ENCODE measurements at regions not wholly inside any gene's neighbourhood (a gene's known extent, or its start where the extent isn't known, plus 50 kb on each side); places are given as distances from the start of the nearest gene placed in this dataset.
"Not testable (repeated sequence)": the region's sequence is repeated elsewhere in the genome, so short reads cannot be mapped to it uniquely, and the experiment has no call there.

DNA sequence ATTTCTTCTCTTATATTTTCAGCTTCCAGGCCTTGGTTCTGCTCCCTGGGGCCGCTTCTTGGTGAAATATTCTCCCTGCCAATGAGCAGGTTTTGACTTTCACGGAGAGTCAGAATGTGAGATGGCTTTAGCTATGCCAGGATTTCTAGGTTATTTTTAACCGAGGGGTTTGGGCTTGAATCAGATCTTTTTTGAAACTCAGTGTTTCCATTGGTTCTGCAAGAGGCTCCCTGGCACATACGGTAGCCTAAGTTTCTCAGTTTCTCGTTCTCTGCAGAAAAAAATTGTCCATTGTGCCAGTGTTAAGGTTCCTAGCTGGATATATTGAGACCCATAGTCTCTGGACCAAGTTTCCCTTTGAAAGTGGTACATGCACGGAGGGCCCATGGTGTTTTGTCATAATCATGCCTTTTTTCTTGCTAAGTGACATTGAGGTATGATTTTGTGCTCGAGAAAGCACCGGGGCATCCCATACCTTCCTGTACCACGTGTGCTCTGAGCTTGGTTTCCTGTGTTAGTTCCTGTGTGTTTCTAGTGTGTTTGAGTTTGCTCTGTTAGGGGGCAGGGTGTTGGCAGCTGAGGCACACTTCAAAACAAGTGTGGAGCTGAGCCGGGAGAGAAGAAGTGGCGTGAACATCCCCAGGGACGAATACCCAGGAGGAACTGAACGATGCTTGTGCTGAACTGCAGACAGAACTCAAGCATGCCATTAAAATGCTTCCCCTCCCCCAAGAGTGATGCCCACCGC lies 127.2 kb downstream of the HS3ST3B1 start:
- no peak overlapping the region for H3K4me3 ChIP-seq (ENCODE audit: low read depth, low read length)
- no peak overlapping the region for H4K12ac ChIP-seq (ENCODE audit: low read depth, low read length)
- no peak overlapping the region for H3K14ac ChIP-seq (ENCODE audit: low read length)
- H3K23ac ChIP-seq (ENCODE audit: low read length) = no peak overlapping the region
- no peak overlapping the region for H2AFZ ChIP-seq (ENCODE audit: insufficient read depth, low read length, poor library complexity)
- no peaks in the 10 kb centered on the region for H3K4me1 ChIP-seq (ENCODE audit: control insufficient read depth in 1 of 2, insufficient read depth in 2 of 2, low read length in 2 of 2)
- H3K4ac ChIP-seq (ENCODE audit: low read depth, low read length) = no peak overlapping the region
- H2BK12ac ChIP-seq (ENCODE audit: low read length) = no peak overlapping the region
- no peaks in the 10 kb centered on the region for H3K9me3 ChIP-seq (ENCODE audit: insufficient read depth, low read depth, low read length)
- H3K27ac ChIP-seq (ENCODE audit: low read depth, low read length) = no peak overlapping the region
- H2BK120ac ChIP-seq (ENCODE audit: insufficient read depth, low read length, poor library complexity) = no peak overlapping the region
- no peaks in the 10 kb centered on the region for H3K27me3 ChIP-seq (ENCODE audit: insufficient read depth, low read length)
- no peaks in the 10 kb centered on the region for H3K79me1 ChIP-seq (ENCODE audit: low read length)
- H3K79me2 ChIP-seq (ENCODE audit: control insufficient read depth, insufficient read depth, low read length, poor library complexity) = no peaks in the 10 kb centered on the region
- H3K36me3 ChIP-seq (ENCODE audit: control insufficient read depth in 1 of 2, insufficient read depth in 2 of 2, low read length in 2 of 2) = no peaks in the 10 kb centered on the region
- WGBS (ENCODE audit: extremely low coverage, insufficient coverage, insufficient read length) = no CpG with 5 or more reads among the region's 14 CpGs
- H3K18ac ChIP-seq (ENCODE audit: low read length) = no peak overlapping the region
- H2BK5ac ChIP-seq (ENCODE audit: low read depth, low read length, poor library complexity) = no peak overlapping the region
- no peak overlapping the region for H3K9ac ChIP-seq (ENCODE audit: low read length)
- no peak overlapping the region for H4K91ac ChIP-seq (ENCODE audit: low read depth, low read length)
- no peak overlapping the region for H2AK5ac ChIP-seq (ENCODE audit: low read length)
- no peak for DNase-seq
- no peak overlapping the region for H4K8ac ChIP-seq (ENCODE audit: low read depth, low read length)
- H3K4me2 ChIP-seq (ENCODE audit: low read length) = no peak overlapping the region

DNA sequence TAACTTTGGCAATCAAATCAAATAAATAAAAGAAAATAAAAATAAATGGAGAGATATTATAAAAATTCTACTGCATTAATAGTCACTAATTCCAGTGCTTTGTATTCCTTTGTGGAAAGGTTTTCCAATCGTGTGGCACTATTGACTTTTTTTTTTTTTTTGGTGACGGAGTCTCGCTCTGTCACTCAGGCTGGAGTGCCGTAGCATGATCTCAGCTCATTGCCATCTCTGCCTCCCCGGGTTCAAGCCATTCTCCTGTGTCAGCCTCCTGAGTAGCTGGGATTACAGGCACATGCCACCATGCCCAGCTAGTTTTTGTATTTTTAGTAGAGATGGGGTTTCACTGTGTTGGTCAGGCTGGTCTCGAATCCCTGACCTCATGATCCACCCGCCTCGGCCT lies 122.3 kb downstream of the HS3ST3B1 start:
- H3K4me2 ChIP-seq (ENCODE audit: low read length); H3K79me1 ChIP-seq (ENCODE audit: low read length); H2AK5ac ChIP-seq (ENCODE audit: low read length); H3K79me2 ChIP-seq (ENCODE audit: control insufficient read depth, insufficient read depth, low read length, poor library complexity); H3K18ac ChIP-seq (ENCODE audit: low read length); H3K27me3 ChIP-seq (ENCODE audit: insufficient read depth, low read length); H2BK12ac ChIP-seq (ENCODE audit: low read length); H3K27ac ChIP-seq (ENCODE audit: low read depth, low read length); H3K14ac ChIP-seq (ENCODE audit: low read length); H3K23ac ChIP-seq (ENCODE audit: low read length); H4K8ac ChIP-seq (ENCODE audit: low read depth, low read length); H4K91ac ChIP-seq (ENCODE audit: low read depth, low read length); H2BK5ac ChIP-seq (ENCODE audit: low read depth, low read length, poor library complexity); H3K4ac ChIP-seq (ENCODE audit: low read depth, low read length); H3K36me3 ChIP-seq (ENCODE audit: control insufficient read depth in 1 of 2, insufficient read depth in 2 of 2, low read length in 2 of 2); H3K4me1 ChIP-seq (ENCODE audit: control insufficient read depth in 1 of 2, insufficient read depth in 2 of 2, low read length in 2 of 2); H3K4me3 ChIP-seq (ENCODE audit: low read depth, low read length); H3K9me3 ChIP-seq (ENCODE audit: insufficient read depth, low read depth, low read length); H3K9ac ChIP-seq (ENCODE audit: low read length); H2BK120ac ChIP-seq (ENCODE audit: insufficient read depth, low read length, poor library complexity); H4K12ac ChIP-seq (ENCODE audit: low read depth, low read length); H2AFZ ChIP-seq (ENCODE audit: insufficient read depth, low read length, poor library complexity): not testable (repeated sequence)
- DNase-seq = peak; percentile 59 to 62
- no CpG with 5 or more reads among the region's 8 CpGs for WGBS (ENCODE audit: extremely low coverage, insufficient coverage, insufficient read length)

DNA sequence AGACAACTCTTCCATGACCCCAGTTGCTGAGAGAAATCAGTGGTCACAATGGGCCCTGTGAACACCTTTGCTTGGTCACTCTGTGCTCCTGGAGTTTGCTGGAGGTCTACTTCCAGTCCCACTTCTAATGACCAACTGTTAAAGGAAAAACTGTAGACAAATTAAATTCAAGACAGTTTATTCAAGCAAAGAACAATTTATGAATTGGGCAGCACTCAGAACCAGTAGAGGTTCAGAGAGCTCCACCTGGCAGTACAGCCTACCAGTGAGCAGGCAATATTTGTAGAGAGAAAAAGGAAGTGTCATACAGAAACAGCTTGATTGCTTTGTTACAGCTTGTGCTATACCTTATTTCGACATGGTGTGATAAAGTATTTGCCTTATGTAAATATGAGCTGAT lies 116.5 kb downstream of the HS3ST3B1 start:
- Histone ChIP-seq H3K79me2 (ENCODE audit: control insufficient read depth, insufficient read depth, low read length, poor library complexity) (no peaks in the 10 kb centered on the region), H2AFZ (ENCODE audit: insufficient read depth, low read length, poor library complexity) (no peak overlapping the region), H3K4ac (ENCODE audit: low read depth, low read length) (no peak overlapping the region), H4K91ac (ENCODE audit: low read depth, low read length) (no peak overlapping the region), H3K79me1 (ENCODE audit: low read length) (no peaks in the 10 kb centered on the region), H3K4me1 (ENCODE audit: control insufficient read depth in 1 of 2, insufficient read depth in 2 of 2, low read length in 2 of 2) (no peaks in the 10 kb centered on the region), H3K9me3 (ENCODE audit: insufficient read depth, low read depth, low read length) (no peaks in the 10 kb centered on the region), H2AK5ac (ENCODE audit: low read length) (no peak overlapping the region), H2BK5ac (ENCODE audit: low read depth, low read length, poor library complexity) (no peak overlapping the region), H4K8ac (ENCODE audit: low read depth, low read length) (no peak overlapping the region), H3K27me3 (ENCODE audit: insufficient read depth, low read length) (no peaks in the 10 kb centered on the region), H3K4me3 (ENCODE audit: low read depth, low read length) (no peak overlapping the region), H3K4me2 (ENCODE audit: low read length) (no peak overlapping the region), H3K36me3 (ENCODE audit: control insufficient read depth in 1 of 2, insufficient read depth in 2 of 2, low read length in 2 of 2) (no peaks in the 10 kb centered on the region), H3K9ac (ENCODE audit: low read length) (no peak overlapping the region), H3K14ac (ENCODE audit: low read length) (no peak overlapping the region), H3K18ac (ENCODE audit: low read length) (no peak overlapping the region), H2BK12ac (ENCODE audit: low read length) (no peak overlapping the region), H2BK120ac (ENCODE audit: insufficient read depth, low read length, poor library complexity) (no peak overlapping the region), H4K12ac (ENCODE audit: low read depth, low read length) (no peak overlapping the region), H3K23ac (ENCODE audit: low read length) (no peak overlapping the region), H3K27ac (ENCODE audit: low read depth, low read length) (no peak overlapping the region)
- WGBS (ENCODE audit: extremely low coverage, insufficient coverage, insufficient read length) = no CpG with 5 or more reads among the region's 1 CpG
- no peak for DNase-seq

DNA sequence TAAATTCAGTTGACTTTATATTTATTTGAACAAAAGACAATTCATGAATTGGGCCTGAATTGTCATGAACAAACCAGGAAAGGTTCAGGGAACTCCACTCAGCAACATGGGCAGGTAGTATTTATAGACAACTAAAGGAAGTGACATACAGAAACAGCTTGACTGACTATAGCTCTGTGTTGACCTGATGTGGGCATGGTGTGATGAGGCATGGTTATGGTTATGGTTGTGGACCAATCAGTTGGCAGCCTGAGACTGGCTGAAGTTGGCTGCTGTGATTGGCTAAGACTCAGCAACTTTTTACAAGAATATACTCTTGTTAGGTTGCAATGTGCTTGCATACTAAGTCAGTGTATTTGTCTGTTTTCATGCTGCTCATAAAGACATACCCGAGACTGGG lies 108.4 kb downstream of the HS3ST3B1 start:
- no peak overlapping the region for H3K27ac ChIP-seq (ENCODE audit: low read depth, low read length)
- no peaks in the 10 kb centered on the region for H3K79me1 ChIP-seq (ENCODE audit: low read length)
- H3K9ac ChIP-seq (ENCODE audit: low read length) = no peak overlapping the region
- H3K9me3 ChIP-seq (ENCODE audit: insufficient read depth, low read depth, low read length) = no peaks in the 10 kb centered on the region
- no peak overlapping the region for H2BK12ac ChIP-seq (ENCODE audit: low read length)
- no peak overlapping the region for H3K14ac ChIP-seq (ENCODE audit: low read length)
- H2AFZ ChIP-seq (ENCODE audit: insufficient read depth, low read length, poor library complexity) = no peak overlapping the region
- H4K91ac ChIP-seq (ENCODE audit: low read depth, low read length) = no peak overlapping the region
- H3K36me3 ChIP-seq (ENCODE audit: control insufficient read depth in 1 of 2, insufficient read depth in 2 of 2, low read length in 2 of 2) = no peaks in the 10 kb centered on the region
- H2BK120ac ChIP-seq (ENCODE audit: insufficient read depth, low read length, poor library complexity) = no peak overlapping the region
- H2AK5ac ChIP-seq (ENCODE audit: low read length) = no peak overlapping the region
- no peak for DNase-seq
- H3K27me3 ChIP-seq (ENCODE audit: insufficient read depth, low read length) = no peaks in the 10 kb centered on the region
- no peak overlapping the region for H3K23ac ChIP-seq (ENCODE audit: low read length)
- H3K18ac ChIP-seq (ENCODE audit: low read length) = no peak overlapping the region
- H4K12ac ChIP-seq (ENCODE audit: low read depth, low read length) = no peak overlapping the region
- H3K4ac ChIP-seq (ENCODE audit: low read depth, low read length) = no peak overlapping the region
- no peak overlapping the region for H3K4me3 ChIP-seq (ENCODE audit: low read depth, low read length)
- no CpG with 5 or more reads among the region's 1 CpG for WGBS (ENCODE audit: extremely low coverage, insufficient coverage, insufficient read length)
- no peak overlapping the region for H4K8ac ChIP-seq (ENCODE audit: low read depth, low read length)
- H3K4me1 ChIP-seq (ENCODE audit: control insufficient read depth in 1 of 2, insufficient read depth in 2 of 2, low read length in 2 of 2) = no peaks in the 10 kb centered on the region
- H3K4me2 ChIP-seq (ENCODE audit: low read length) = no peak overlapping the region
- no peaks in the 10 kb centered on the region for H3K79me2 ChIP-seq (ENCODE audit: control insufficient read depth, insufficient read depth, low read length, poor library complexity)
- no peak overlapping the region for H2BK5ac ChIP-seq (ENCODE audit: low read depth, low read length, poor library complexity)
